ENCODE measurements at regions not wholly inside any gene's neighbourhood (a gene's known extent, or its start where the extent isn't known, plus 50 kb on each side); places are given as distances from the start of the nearest gene placed in this dataset.
"Not testable (repeated sequence)": the region's sequence is repeated elsewhere in the genome, so short reads cannot be mapped to it uniquely, and the experiment has no call there.

DNA sequence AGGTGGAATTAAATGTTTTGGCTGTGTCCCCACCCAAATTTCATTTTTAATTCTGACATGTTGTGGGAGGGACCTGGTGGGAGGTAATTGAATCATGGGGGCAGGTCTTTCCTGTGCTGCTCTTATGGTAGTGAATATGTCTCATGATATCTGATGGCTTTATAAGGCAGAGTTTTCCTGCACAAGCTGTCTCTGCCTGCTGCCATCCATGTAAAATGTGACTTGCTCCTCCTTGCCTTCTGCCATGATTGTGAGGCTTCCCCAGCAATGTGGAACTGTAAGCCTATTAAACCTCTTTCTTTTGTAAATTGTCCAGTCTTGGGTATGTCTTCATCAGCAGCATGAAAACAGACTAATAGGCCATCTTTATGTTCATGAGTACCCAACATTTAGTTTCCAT is 172.2 kb downstream of the ETV1 start:
- peaks cover 23% of the 10 kb centered on the region for H3K9me3 Mint-ChIP-seq (ENCODE audit: low read depth)
- ATAC-seq; H3K4me1 Mint-ChIP-seq; intact Hi-C loops (cut with DNase I, micrococcal nuclease); POLR2A ChIA-PET; H3K27me3 Mint-ChIP-seq; H3K4me3 Mint-ChIP-seq; H3K36me3 Mint-ChIP-seq (ENCODE audit: low read depth); H3K27ac Mint-ChIP-seq; CTCF ChIA-PET; DNase-seq: not testable (repeated sequence)

DNA sequence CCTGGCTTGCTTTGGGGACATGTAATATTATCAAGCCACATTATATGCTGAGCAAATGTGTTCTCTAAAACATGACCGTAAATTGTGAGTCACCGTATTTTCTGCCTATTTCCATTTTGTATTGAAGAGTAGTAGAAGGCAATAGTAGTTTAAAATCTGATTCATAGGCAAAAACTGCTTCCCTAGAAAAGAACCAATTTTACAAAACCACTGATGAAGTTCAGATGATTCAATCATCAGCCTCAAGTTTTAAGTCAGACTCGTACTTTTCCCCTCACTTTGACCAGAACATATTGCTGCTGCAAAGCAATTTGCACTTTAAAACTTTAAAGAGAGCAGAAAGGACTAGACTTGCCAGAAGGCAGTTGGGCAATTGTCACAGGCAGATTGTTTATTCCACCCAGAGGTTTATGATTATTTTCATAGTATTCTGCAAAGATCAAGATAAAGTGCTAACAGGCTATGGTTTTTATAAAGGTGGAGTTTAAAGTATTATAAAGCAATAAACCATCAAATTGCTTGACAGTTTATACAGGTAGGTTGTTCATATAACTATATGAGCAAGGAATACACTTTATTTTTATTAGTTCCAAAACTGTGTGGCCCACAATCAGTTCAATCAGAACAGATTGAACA is 168.2 kb downstream of the ETV1 start:
- H3K4me1 Mint-ChIP-seq = no peaks in the 10 kb centered on the region
- H3K36me3 Mint-ChIP-seq (ENCODE audit: low read depth) = no peaks in the 10 kb centered on the region
- no peak overlapping the region for H3K27ac Mint-ChIP-seq
- intact Hi-C loops (cut with DNase I, micrococcal nuclease) = no loop called here
- DNase-seq (no peak), ATAC-seq (no peak)
- ChIA-PET CTCF (no interaction called here), POLR2A (no interaction called here)
- no peaks in the 10 kb centered on the region for H3K27me3 Mint-ChIP-seq
- peaks cover 15% of the 10 kb centered on the region for H3K9me3 Mint-ChIP-seq (ENCODE audit: low read depth)
- no peak overlapping the region for H3K4me3 Mint-ChIP-seq

DNA sequence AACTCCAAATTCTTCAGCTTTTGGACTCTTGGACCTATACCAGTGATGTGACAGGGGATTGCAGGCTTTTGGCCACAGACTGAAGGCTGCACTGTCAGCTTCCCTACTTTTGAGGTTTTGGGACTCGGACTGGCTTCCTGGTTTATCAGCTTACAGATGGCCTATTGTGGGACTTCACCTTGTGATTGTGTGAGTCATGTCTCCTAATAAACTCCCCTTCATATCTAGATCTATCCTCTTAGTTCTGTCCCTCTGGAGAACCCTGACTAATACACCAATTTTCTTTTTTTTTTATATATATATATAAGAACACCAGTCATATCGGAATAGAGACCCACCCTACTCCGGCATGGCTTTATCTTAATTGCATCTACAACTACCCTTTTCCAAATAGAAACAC is 166.8 kb downstream of the ETV1 start:
- ChIA-PET POLR2A (no interaction called here), CTCF (no interaction called here)
- DNase-seq (no peak), ATAC-seq (no peak)
- no peaks in the 10 kb centered on the region for H3K27me3 Mint-ChIP-seq
- intact Hi-C loops (cut with DNase I, micrococcal nuclease) = no loop called here
- no peaks in the 10 kb centered on the region for H3K36me3 Mint-ChIP-seq (ENCODE audit: low read depth)
- peaks cover 8% of the 10 kb centered on the region for H3K9me3 Mint-ChIP-seq (ENCODE audit: low read depth)
- no peak overlapping the region for H3K4me3 Mint-ChIP-seq
- no peaks in the 10 kb centered on the region for H3K4me1 Mint-ChIP-seq
- no peak overlapping the region for H3K27ac Mint-ChIP-seq

DNA sequence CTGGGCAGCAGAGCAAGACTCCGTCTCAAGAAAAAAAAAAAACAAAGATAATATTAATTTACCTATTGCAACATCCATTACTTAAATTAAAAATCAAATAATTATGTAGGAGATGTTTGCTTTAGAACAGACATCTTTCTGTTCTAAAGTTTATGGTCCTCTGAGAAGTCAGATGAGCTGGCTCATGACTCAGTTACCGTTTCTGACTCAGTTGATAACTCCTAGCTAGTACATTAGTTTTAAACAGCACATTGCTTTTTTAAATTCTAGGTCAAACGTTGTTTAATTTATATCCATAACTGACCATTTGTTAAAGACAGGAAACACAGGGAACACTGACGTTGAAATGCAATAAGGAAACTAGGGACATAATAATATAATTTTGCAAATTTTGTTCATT is 162.7 kb downstream of the ETV1 start:
- intact Hi-C loops (cut with DNase I, micrococcal nuclease) = no loop called here
- no peaks in the 10 kb centered on the region for H3K4me1 Mint-ChIP-seq
- H3K36me3 Mint-ChIP-seq (ENCODE audit: low read depth) = no peaks in the 10 kb centered on the region
- no peaks in the 10 kb centered on the region for H3K9me3 Mint-ChIP-seq (ENCODE audit: low read depth)
- DNase-seq (no peak), ATAC-seq (no peak)
- H3K27ac Mint-ChIP-seq = no peak overlapping the region
- no peaks in the 10 kb centered on the region for H3K27me3 Mint-ChIP-seq
- ChIA-PET CTCF (no interaction called here), POLR2A (no interaction called here)
- no peak overlapping the region for H3K4me3 Mint-ChIP-seq

DNA sequence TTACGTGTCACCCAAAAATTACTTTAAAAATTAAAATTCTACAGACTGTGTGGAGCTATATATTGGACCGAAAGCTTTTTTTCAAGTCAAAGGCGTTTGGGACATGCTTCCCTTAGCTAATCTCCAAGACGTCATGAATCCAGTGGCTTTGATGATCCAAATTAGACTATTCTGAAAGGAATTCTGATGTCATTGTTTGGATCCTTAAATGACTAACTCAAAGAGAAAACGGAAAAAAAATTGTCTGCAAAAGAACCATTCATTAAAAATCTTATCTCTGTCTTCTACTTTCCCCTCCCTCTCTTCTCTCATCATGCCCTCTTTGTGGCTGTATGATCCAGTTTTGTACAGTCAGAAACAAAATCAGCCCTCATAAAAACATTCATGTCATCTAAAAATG is 161.8 kb downstream of the ETV1 start:
- H3K4me1 Mint-ChIP-seq = no peaks in the 10 kb centered on the region
- no peak for DNase-seq
- no peak for ATAC-seq
- H3K36me3 Mint-ChIP-seq (ENCODE audit: low read depth) = no peaks in the 10 kb centered on the region
- intact Hi-C loops (cut with DNase I, micrococcal nuclease) = no loop called here
- H3K27ac Mint-ChIP-seq = no peak overlapping the region
- H3K9me3 Mint-ChIP-seq (ENCODE audit: low read depth) = no peaks in the 10 kb centered on the region
- H3K4me3 Mint-ChIP-seq = no peak overlapping the region
- CTCF ChIA-PET = no interaction called here
- POLR2A ChIA-PET = no interaction called here
- no peaks in the 10 kb centered on the region for H3K27me3 Mint-ChIP-seq

DNA sequence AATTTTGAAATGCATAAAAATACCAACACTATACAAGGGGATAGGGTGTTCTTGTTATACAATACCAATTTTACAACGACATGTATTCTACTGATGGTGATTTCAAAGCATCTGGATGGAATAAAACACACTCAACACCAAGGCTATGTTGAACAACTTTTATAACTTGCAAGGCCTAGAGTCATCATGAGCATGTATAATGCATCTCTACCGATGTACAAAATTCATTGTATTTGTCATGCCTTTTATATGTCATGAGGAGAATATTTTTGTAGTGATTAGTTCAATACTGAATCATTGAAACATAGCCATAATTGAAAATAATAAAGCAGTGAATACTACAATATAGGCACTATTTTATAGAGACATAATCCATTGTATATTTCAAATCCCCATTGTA is 160.2 kb downstream of the ETV1 start:
- H3K4me1 Mint-ChIP-seq = no peaks in the 10 kb centered on the region
- intact Hi-C loops (cut with DNase I, micrococcal nuclease) = no loop called here
- ATAC-seq (no peak), DNase-seq (no peak)
- H3K27ac Mint-ChIP-seq = no peak overlapping the region
- no peak overlapping the region for H3K4me3 Mint-ChIP-seq
- POLR2A ChIA-PET = no interaction called here
- H3K27me3 Mint-ChIP-seq = no peaks in the 10 kb centered on the region
- no peaks in the 10 kb centered on the region for H3K36me3 Mint-ChIP-seq (ENCODE audit: low read depth)
- H3K9me3 Mint-ChIP-seq (ENCODE audit: low read depth) = no peaks in the 10 kb centered on the region
- CTCF ChIA-PET = no interaction called here

DNA sequence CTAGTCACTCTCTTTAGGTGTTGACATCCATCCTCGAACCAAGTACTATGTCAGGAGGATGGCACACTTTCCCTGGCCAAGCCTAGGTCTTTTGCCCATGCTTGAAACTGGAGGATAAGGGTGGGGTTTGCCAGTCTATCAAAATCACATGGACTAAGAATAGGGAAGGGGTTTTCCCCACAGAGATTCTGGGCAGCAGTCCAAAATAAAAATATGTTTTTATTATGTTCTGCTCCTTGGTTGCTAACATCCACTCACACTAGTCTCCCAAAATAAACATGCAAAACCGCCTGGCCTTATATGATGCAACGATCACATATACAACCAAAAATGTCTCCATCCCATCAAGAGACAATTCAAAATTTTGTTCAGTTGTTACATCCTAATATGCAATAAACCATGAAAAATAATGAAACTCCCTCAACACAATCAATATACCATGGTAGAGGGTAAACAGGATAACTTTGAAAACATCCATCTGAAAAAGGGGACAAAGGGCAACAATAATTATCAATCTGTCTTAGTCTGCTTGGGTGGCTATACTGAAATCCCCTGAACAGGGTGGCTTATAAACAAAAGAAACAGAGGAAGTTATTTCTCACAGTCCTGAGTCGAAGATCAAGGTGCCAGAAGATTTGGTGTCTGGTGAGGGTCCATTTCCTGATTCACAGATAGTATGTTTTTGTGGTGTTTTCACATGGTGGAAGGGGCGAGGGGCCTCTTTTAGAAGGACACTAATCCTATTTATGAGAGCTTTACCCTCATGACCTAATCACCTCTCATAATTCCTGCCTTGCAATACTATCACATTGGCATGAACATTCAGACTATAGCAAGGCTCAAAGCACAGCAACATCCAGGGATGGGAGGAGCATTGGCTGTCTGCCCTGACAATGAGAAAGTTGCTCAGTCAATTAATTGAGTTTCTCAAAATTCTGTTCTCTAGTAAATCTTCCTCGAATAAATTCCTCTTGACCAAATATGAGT is 159.3 kb downstream of the ETV1 start:
- H3K4me1 Mint-ChIP-seq = no peaks in the 10 kb centered on the region
- no peaks in the 10 kb centered on the region for H3K27me3 Mint-ChIP-seq
- H3K36me3 Mint-ChIP-seq (ENCODE audit: low read depth) = no peaks in the 10 kb centered on the region
- CTCF ChIA-PET = no interaction called here
- ATAC-seq = no peak
- H3K4me3 Mint-ChIP-seq = no peak overlapping the region
- intact Hi-C loops (cut with DNase I, micrococcal nuclease) = no loop called here
- H3K27ac Mint-ChIP-seq = no peak overlapping the region
- no peaks in the 10 kb centered on the region for H3K9me3 Mint-ChIP-seq (ENCODE audit: low read depth)
- POLR2A ChIA-PET = no interaction called here
- DNase-seq = no peak

DNA sequence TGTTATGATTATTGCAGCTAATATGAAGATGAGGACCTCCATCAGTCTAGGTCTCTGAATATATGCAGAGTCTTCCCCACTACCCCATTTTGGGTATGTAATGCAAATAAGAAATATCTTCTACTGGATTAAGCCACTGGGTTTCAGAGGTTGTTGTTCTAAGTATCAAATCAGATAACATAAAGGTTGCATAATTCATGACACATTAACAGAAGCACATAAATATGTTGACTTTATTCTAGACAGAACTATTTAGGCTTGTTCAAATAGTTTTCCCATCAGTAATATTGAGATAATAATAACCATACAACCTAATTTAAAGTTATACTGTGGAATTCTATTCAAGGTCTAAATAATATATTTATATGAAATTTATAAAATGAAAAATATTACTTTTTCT is 157.1 kb downstream of the ETV1 start:
- H3K27ac Mint-ChIP-seq = no peak overlapping the region

DNA sequence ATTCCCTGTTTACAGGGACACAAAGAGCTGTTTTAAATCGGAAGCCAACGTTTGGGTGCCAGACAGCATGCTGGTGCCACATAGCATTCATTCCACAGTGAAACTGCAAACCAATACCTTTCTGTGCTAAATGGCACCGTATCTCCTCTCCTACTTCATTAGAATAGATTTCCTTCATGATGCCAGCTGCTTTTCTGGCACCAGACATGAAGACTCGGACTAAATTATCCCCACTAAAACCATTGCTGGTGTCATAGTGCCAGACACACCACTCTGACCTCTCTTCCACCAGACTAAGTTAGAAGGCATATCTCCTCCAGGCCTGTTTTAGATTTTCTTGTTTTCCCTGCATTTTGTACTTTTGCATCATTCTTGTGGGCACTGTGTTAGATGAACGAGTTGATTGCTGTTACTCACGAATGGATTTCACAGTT is 155.1 kb downstream of the ETV1 start:
- H3K4me3 Mint-ChIP-seq = no peak overlapping the region
- H3K36me3 Mint-ChIP-seq (ENCODE audit: low read depth) = no peaks in the 10 kb centered on the region
- DNase-seq (no peak), ATAC-seq (no peak)
- CTCF ChIA-PET = no interaction called here
- H3K4me1 Mint-ChIP-seq = no peaks in the 10 kb centered on the region
- H3K9me3 Mint-ChIP-seq (ENCODE audit: low read depth) = no peaks in the 10 kb centered on the region
- H3K27me3 Mint-ChIP-seq = no peaks in the 10 kb centered on the region
- no peak overlapping the region for H3K27ac Mint-ChIP-seq
- intact Hi-C loops (cut with DNase I, micrococcal nuclease) = no loop called here
- POLR2A ChIA-PET = no interaction called here

More for the DNA sequence above, 157.1 kb downstream of the ETV1 start:
- CTCF ChIA-PET = no interaction called here
- Mint-ChIP-seq H3K4me3 (no peak overlapping the region), H3K9me3 (ENCODE audit: low read depth) (no peaks in the 10 kb centered on the region), H3K27me3 (no peaks in the 10 kb centered on the region), H3K36me3 (ENCODE audit: low read depth) (no peaks in the 10 kb centered on the region), H3K4me1 (no peaks in the 10 kb centered on the region)
- intact Hi-C loops (cut with DNase I, micrococcal nuclease) = no loop called here
- DNase-seq (no peak), ATAC-seq (no peak)
- POLR2A ChIA-PET = no interaction called here

DNA sequence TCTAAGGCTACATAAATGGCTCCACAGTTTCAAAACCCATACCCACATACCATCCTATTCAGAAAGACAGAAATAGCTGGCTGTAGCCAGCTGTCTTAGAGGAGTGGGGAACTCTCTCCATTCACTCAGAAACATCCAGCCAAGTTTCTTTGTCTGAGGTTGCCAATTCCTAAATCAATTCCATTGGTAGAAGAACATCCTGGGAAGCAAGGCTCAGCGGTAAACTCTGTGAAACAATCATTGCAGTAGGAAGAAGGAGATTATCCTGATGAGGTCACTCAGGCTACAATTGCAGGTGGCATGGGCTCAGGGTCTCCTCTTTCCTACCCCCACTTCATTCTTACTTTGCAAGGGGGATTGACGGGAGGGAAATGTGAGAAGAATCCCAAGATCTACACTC is 154.0 kb downstream of the ETV1 start:
- no peaks in the 10 kb centered on the region for H3K9me3 Mint-ChIP-seq (ENCODE audit: low read depth)
- ATAC-seq (no peak), DNase-seq (no peak)
- CTCF ChIA-PET = interaction anchor here (1.4 kb wide), 1 partner anchor 622 kb away, joined by 3 read pairs; no protein-coding TSS in a partner anchor
- intact Hi-C loops (cut with DNase I, micrococcal nuclease) = no loop called here
- no peaks in the 10 kb centered on the region for H3K27me3 Mint-ChIP-seq
- no peak overlapping the region for H3K4me3 Mint-ChIP-seq
- H3K36me3 Mint-ChIP-seq (ENCODE audit: low read depth) = no peaks in the 10 kb centered on the region
- no peaks in the 10 kb centered on the region for H3K4me1 Mint-ChIP-seq
- POLR2A ChIA-PET = no interaction called here
- H3K27ac Mint-ChIP-seq = no peak overlapping the region

DNA sequence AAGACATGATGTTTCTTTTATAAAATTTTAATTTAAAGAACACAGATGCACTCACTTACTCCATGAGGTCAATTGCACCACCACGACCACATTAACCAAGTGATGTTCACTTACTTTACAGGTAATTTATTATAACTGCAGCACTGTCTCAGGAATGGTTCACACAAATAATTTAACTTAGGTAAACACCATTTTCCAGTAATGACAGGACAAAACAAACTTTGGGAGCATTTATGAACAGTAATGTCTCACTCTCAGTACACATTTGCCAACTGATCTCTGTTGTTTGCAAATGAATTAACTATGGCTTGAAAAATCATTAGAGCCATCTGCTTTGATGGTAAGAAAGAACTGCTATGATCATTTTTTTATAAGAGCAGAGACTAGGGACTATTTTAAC is 150.4 kb downstream of the ETV1 start:
- Mint-ChIP-seq H3K27me3 (no peaks in the 10 kb centered on the region), H3K27ac (no peak overlapping the region), H3K9me3 (ENCODE audit: low read depth) (no peaks in the 10 kb centered on the region), H3K4me1 (no peaks in the 10 kb centered on the region), H3K36me3 (ENCODE audit: low read depth) (no peaks in the 10 kb centered on the region), H3K4me3 (no peak overlapping the region)
- ChIA-PET CTCF (no interaction called here), POLR2A (no interaction called here)
- DNase-seq = no peak
- no peak for ATAC-seq
- intact Hi-C loops (cut with DNase I, micrococcal nuclease) = no loop called here
